ENCODE measurements at regions not wholly inside any gene's neighbourhood (a gene's known extent, or its start where the extent isn't known, plus 50 kb on each side); places are given as distances from the start of the nearest gene placed in this dataset.
"Not testable (repeated sequence)": the region's sequence is repeated elsewhere in the genome, so short reads cannot be mapped to it uniquely, and the experiment has no call there.

DNA sequence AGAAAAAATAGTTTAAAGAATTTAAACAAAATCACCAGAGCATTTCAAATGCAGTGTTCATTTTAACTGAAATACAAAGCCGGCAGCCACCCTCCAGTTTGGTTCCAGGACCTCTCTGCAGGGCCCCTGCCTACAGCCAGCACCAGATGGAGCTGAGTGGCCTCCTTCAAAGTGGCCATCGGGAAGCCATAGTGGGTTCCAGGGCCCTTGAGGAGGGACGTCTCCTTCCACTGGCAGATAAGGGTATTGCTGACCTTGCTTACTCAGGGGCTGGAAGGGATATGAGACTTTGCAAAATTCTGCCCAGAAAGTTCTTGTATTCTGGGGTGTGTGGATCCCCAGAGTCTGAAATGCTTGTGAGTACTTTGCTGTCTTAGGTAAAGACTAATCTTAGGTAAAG lies 205.2 kb upstream of the APCDD1 start:
- POLR2A ChIA-PET = no interaction called here
- H3K9me3 ChIP-seq = no peaks in the 10 kb centered on the region
- no peak for ATAC-seq (replicated peaks in 1 of 4)
- peaks cover 0 to 2% of the 10 kb centered on the region in 2 experiments for H3K4me1 ChIP-seq (ENCODE audit: control insufficient read depth in 1 of 2, extremely low read depth in 1 of 2, insufficient read depth in 2 of 2, low read length in 2 of 2)
- H3K36me3 Mint-ChIP-seq = no peaks in the 10 kb centered on the region
- H3K9me3 Mint-ChIP-seq = peaks cover 0 to 4% (median 0%) of the 10 kb centered on the region in 3 donors
- DNase-seq = no peak
- no peaks in the 10 kb centered on the region for H3K27me3 Mint-ChIP-seq
- 77% methylated on average over 3 of the region's 3 CpGs for WGBS (ENCODE audit: insufficient coverage)
- no peaks in the 10 kb centered on the region for H3K36me3 ChIP-seq (ENCODE audit: control insufficient read depth in 2 of 2, extremely low read depth in 1 of 2, insufficient read depth in 1 of 2, low read length in 1 of 2)
- no peak overlapping the region for H3K4me3 ChIP-seq (ENCODE audit: control insufficient read depth in 1 of 2, extremely low read depth in 1 of 2, low read length in 1 of 2)
- no peak overlapping the region for H3K27ac ChIP-seq (ENCODE audit: low read length)
- H3K4me3 Mint-ChIP-seq = no peak overlapping the region
- H3K4me1 Mint-ChIP-seq = no peaks in the 10 kb centered on the region
- no peak overlapping the region for H3K27ac Mint-ChIP-seq
- CTCF ChIA-PET = no interaction called here
- H3K27me3 ChIP-seq (replicated peaks in 1 of 2; ENCODE audit: control insufficient read depth in 2 of 2, extremely low read depth in 1 of 2, insufficient read depth in 2 of 2, low read length in 1 of 2) = no peaks in the 10 kb centered on the region

- no peaks in the 10 kb centered on the region for H3K27me3 Mint-ChIP-seq
- WGBS (ENCODE audit: insufficient coverage) = no CpG with 5 or more reads among the region's 1 CpG
- H3K4me1 ChIP-seq (ENCODE audit: control insufficient read depth in 1 of 2, extremely low read depth in 1 of 2, insufficient read depth in 2 of 2, low read length in 2 of 2) = peaks cover 0 to 2% of the 10 kb centered on the region in 2 experiments
- H3K36me3 ChIP-seq (ENCODE audit: control insufficient read depth in 2 of 2, extremely low read depth in 1 of 2, insufficient read depth in 1 of 2, low read length in 1 of 2) = no peaks in the 10 kb centered on the region
- peaks cover 0 to 4% (median 0%) of the 10 kb centered on the region in 3 donors for H3K9me3 Mint-ChIP-seq
- H3K4me1 Mint-ChIP-seq = no peaks in the 10 kb centered on the region
- ATAC-seq (replicated peaks in 1 of 4) = no peak
- no peaks in the 10 kb centered on the region for H3K9me3 ChIP-seq
- H3K4me3 ChIP-seq (ENCODE audit: control insufficient read depth in 1 of 2, extremely low read depth in 1 of 2, low read length in 1 of 2) = no peak overlapping the region
- POLR2A ChIA-PET = no interaction called here
- H3K27ac Mint-ChIP-seq = no peak overlapping the region
- no peak for DNase-seq
- CTCF ChIA-PET = no interaction called here
- H3K4me3 Mint-ChIP-seq = no peak overlapping the region
- no peaks in the 10 kb centered on the region for H3K36me3 Mint-ChIP-seq
- no peak overlapping the region for H3K27ac ChIP-seq (ENCODE audit: low read length)
- no peaks in the 10 kb centered on the region for H3K27me3 ChIP-seq (replicated peaks in 1 of 2; ENCODE audit: control insufficient read depth in 2 of 2, extremely low read depth in 1 of 2, insufficient read depth in 2 of 2, low read length in 1 of 2)
Observed at GRCh38 chr18:10249801-10250200, 204.6 kb upstream of the APCDD1 start.

GRCh38 chr18:10252494-10252893 lies 201.9 kb upstream of the APCDD1 start:
- Histone ChIP-seq H3K4me3 (ENCODE audit: control insufficient read depth in 1 of 2, extremely low read depth in 1 of 2, low read length in 1 of 2) (no peak overlapping the region), H3K27ac (ENCODE audit: low read length) (no peak overlapping the region), H3K36me3 (ENCODE audit: control insufficient read depth in 2 of 2, extremely low read depth in 1 of 2, insufficient read depth in 1 of 2, low read length in 1 of 2) (no peaks in the 10 kb centered on the region), H3K27me3 (replicated peaks in 1 of 2; ENCODE audit: control insufficient read depth in 2 of 2, extremely low read depth in 1 of 2, insufficient read depth in 2 of 2, low read length in 1 of 2) (no peaks in the 10 kb centered on the region), H3K9me3 (no peaks in the 10 kb centered on the region), H3K4me1 (ENCODE audit: control insufficient read depth in 1 of 2, extremely low read depth in 1 of 2, insufficient read depth in 2 of 2, low read length in 2 of 2) (peaks cover 0 to 2% of the 10 kb centered on the region in 2 experiments)
- Mint-ChIP-seq H3K27me3 (peaks cover 0 to 5% of the 10 kb centered on the region in 2 donors), H3K4me1 (no peaks in the 10 kb centered on the region), H3K36me3 (no peaks in the 10 kb centered on the region), H3K9me3 (peaks cover 0 to 6% (median 4%) of the 10 kb centered on the region in 3 donors), H3K4me3 (no peak overlapping the region), H3K27ac (no peak overlapping the region)
- DNase-seq (no peak), ATAC-seq (replicated peaks in 1 of 4) (no peak)
- CTCF ChIA-PET = no interaction called here
- POLR2A ChIA-PET = no interaction called here
- WGBS (ENCODE audit: insufficient coverage) = no CpG with 5 or more reads among the region's 4 CpGs

DNA sequence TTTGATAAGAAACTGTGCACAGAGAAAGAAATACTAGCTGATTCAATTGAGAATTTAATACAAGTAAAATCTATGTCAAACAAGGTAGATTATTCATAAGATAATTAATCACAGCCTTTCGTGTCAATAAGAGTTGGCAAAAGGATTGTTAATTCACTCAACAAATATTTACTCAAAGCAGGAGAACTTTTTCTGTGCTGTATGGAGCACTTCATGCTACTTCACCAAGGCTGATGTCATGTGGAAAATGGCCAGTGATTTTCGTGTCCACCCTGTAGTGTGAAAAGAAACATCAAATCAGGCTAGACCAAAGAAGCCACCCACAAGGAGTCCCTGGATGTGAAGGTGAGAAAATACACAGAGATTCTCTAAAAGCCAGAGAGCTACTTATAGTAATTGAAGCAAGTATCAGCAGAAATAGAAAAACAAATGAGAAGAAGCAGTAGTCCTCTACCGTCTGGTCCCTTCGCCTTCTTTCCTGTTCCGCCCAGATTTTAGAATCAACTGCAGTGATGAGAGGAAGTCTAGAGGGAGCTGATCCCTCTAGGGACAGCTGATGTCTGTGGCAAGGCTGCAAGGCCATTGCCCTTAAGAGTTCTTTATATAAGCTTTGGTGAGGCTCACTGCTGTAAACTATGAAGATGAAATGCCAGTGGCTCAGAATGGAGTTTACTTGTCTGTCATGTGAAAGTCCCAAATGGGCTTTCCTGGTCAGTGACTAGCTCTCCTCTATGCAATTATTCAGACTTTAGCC lies 201.3 kb upstream of the APCDD1 start:
- H3K27ac ChIP-seq (ENCODE audit: low read length) = no peak overlapping the region
- Mint-ChIP-seq H3K36me3 (no peaks in the 10 kb centered on the region), H3K4me1 (no peaks in the 10 kb centered on the region), H3K9me3 (peaks cover 0 to 6% (median 4%) of the 10 kb centered on the region in 3 donors), H3K27me3 (peaks cover 0 to 5% of the 10 kb centered on the region in 2 donors), H3K27ac (no peak overlapping the region), H3K4me3 (no peak overlapping the region)
- DNase-seq (no peak), ATAC-seq (replicated peaks in 1 of 4) (no peak)
- no peaks in the 10 kb centered on the region for H3K9me3 ChIP-seq
- H3K27me3 ChIP-seq (replicated peaks in 1 of 2; ENCODE audit: control insufficient read depth in 2 of 2, extremely low read depth in 1 of 2, insufficient read depth in 2 of 2, low read length in 1 of 2) = no peaks in the 10 kb centered on the region
- no peaks in the 10 kb centered on the region for H3K36me3 ChIP-seq (ENCODE audit: control insufficient read depth in 2 of 2, extremely low read depth in 1 of 2, insufficient read depth in 1 of 2, low read length in 1 of 2)
- CTCF ChIA-PET = no interaction called here
- H3K4me3 ChIP-seq (ENCODE audit: control insufficient read depth in 1 of 2, extremely low read depth in 1 of 2, low read length in 1 of 2) = no peak overlapping the region
- POLR2A ChIA-PET = no interaction called here
- no peaks in the 10 kb centered on the region for H3K4me1 ChIP-seq (ENCODE audit: control insufficient read depth in 1 of 2, extremely low read depth in 1 of 2, insufficient read depth in 2 of 2, low read length in 2 of 2)
- 100% methylated on average over 1 of the region's 5 CpGs for WGBS (ENCODE audit: insufficient coverage)

DNA sequence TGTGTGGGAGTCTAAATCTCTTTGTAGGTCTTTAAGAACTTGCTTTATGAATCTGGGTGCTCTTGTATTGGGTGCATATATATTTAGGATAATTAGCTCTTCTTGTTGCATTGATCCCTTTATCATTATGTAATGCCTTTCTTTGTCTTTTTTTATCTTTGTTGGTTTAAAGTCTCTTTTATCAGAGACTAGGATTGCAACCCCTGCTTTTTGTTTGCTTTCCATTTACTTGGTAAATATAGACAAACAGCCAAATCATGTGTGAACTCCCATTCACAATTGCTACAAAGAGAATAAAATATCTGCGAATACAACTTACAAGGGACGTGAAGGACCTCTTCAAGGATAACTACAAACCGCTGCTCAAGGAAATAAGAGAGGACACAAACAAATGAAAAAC lies 198.2 kb upstream of the APCDD1 start:
- H3K27me3 Mint-ChIP-seq; H3K27ac ChIP-seq (ENCODE audit: low read length); H3K9me3 ChIP-seq; H3K4me3 ChIP-seq (ENCODE audit: control insufficient read depth in 1 of 2, extremely low read depth in 1 of 2, low read length in 1 of 2); POLR2A ChIA-PET; DNase-seq; H3K9me3 Mint-ChIP-seq; ATAC-seq (replicated peaks in 1 of 4); H3K4me1 ChIP-seq (ENCODE audit: control insufficient read depth in 1 of 2, extremely low read depth in 1 of 2, insufficient read depth in 2 of 2, low read length in 2 of 2); H3K4me1 Mint-ChIP-seq; H3K36me3 ChIP-seq (ENCODE audit: control insufficient read depth in 2 of 2, extremely low read depth in 1 of 2, insufficient read depth in 1 of 2, low read length in 1 of 2); H3K27ac Mint-ChIP-seq; H3K36me3 Mint-ChIP-seq; H3K27me3 ChIP-seq (replicated peaks in 1 of 2; ENCODE audit: control insufficient read depth in 2 of 2, extremely low read depth in 1 of 2, insufficient read depth in 2 of 2, low read length in 1 of 2); CTCF ChIA-PET; H3K4me3 Mint-ChIP-seq: not testable (repeated sequence)
- 80% methylated on average over 1 of the region's 3 CpGs for WGBS (ENCODE audit: insufficient coverage)

DNA sequence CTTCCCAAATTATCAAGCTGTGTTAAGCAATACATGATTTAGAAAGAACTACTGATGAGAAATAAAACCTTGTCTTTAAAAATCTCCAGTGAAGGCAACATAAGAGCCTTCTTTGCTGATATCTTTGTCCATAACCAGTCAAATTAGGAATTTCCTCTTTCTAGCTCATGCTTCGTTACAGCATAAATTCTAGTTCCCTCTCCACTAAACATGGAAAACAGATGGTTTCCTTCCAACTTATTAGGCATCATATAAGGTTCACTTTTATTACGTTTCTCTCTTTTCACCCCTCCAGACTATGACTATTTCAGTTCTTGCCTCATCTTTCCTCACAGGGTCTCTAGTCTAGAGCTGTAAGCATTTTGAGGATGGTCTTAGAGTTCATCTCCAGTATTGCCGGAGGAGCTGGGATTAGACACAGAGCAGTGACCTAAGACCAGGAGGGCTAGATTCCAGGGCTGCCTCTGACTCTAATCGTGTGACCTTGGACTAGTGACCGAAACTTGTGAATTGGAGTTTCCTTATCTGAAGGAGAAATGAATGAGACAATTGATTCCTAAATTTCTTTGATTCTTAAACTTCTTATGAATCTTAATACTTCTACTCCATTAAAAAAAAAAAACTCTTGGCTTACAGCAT lies 195.5 kb upstream of the APCDD1 start:
- CTCF ChIA-PET = no interaction called here

More for the DNA sequence above, 195.5 kb upstream of the APCDD1 start:
- no peak for ATAC-seq (replicated peaks in 1 of 4)
- Mint-ChIP-seq H3K27ac (no peak overlapping the region), H3K36me3 (no peaks in the 10 kb centered on the region), H3K4me3 (no peak overlapping the region), H3K4me1 (no peaks in the 10 kb centered on the region), H3K9me3 (peaks cover 0 to 6% (median 0%) of the 10 kb centered on the region in 3 donors), H3K27me3 (peaks cover 0 to 5% of the 10 kb centered on the region in 2 donors)
- no peaks in the 10 kb centered on the region for H3K27me3 ChIP-seq (replicated peaks in 1 of 2; ENCODE audit: control insufficient read depth in 2 of 2, extremely low read depth in 1 of 2, insufficient read depth in 2 of 2, low read length in 1 of 2)
- DNase-seq = no peak
- no peak overlapping the region for H3K27ac ChIP-seq (ENCODE audit: low read length)
- POLR2A ChIA-PET = no interaction called here
- no peaks in the 10 kb centered on the region for H3K36me3 ChIP-seq (ENCODE audit: control insufficient read depth in 2 of 2, extremely low read depth in 1 of 2, insufficient read depth in 1 of 2, low read length in 1 of 2)
- H3K4me1 ChIP-seq (ENCODE audit: control insufficient read depth in 1 of 2, extremely low read depth in 1 of 2, insufficient read depth in 2 of 2, low read length in 2 of 2) = no peaks in the 10 kb centered on the region
- H3K9me3 ChIP-seq = no peaks in the 10 kb centered on the region
- no peak overlapping the region for H3K4me3 ChIP-seq (ENCODE audit: control insufficient read depth in 1 of 2, extremely low read depth in 1 of 2, low read length in 1 of 2)
- 79% methylated on average over 2 of the region's 5 CpGs for WGBS (ENCODE audit: insufficient coverage)

Measured in T-cell (primary cell).